ENCODE measurements at regions not wholly inside any gene's neighbourhood (a gene's known extent, or its start where the extent isn't known, plus 50 kb on each side); places are given as distances from the start of the nearest gene placed in this dataset.

DNA sequence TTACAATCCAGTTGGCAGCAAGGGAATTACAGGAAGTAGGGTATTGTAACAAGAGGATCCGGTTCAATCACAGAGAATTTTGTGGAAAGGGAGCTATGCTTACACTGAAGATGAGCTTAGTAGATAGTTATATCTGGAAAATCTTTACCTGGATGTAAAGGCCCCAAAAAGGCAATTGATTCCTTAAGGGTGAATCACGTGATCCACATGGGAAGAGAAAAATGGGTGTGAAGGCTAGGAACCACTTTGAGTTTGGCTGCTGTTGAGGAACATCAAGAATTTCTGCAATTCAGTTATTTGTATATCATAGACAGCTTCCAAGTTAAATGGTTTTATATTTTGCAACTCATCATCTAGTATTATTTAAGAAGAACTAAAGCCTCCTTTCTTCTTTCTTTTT, 194.0 kb upstream of the ARHGAP24 start:
- H3K27me3 Mint-ChIP-seq, result no peaks in the 10 kb centered on the region
- POLR2A ChIA-PET, result no interaction called here
- Histone ChIP-seq H3K27ac (ENCODE audit: low read length) (no peak overlapping the region), H3K4me1 (ENCODE audit: control insufficient read depth in 1 of 2, extremely low read depth in 1 of 2, insufficient read depth in 2 of 2, low read length in 2 of 2) (no peaks in the 10 kb centered on the region), H3K4me3 (ENCODE audit: control insufficient read depth in 1 of 2, extremely low read depth in 1 of 2, low read length in 1 of 2) (no peak overlapping the region), H3K9me3 (no peaks in the 10 kb centered on the region), H3K36me3 (ENCODE audit: control insufficient read depth in 2 of 2, extremely low read depth in 1 of 2, insufficient read depth in 1 of 2, low read length in 1 of 2) (no peaks in the 10 kb centered on the region), H3K27me3 (replicated peaks in 1 of 2; ENCODE audit: control insufficient read depth in 2 of 2, extremely low read depth in 1 of 2, insufficient read depth in 2 of 2, low read length in 1 of 2) (no peaks in the 10 kb centered on the region)
- H3K27ac Mint-ChIP-seq, result no peak overlapping the region
- CTCF ChIA-PET, result no interaction called here
- no peak for ATAC-seq (replicated peaks in 1 of 4)
- no peaks in the 10 kb centered on the region for H3K36me3 Mint-ChIP-seq
- H3K4me1 Mint-ChIP-seq, result no peaks in the 10 kb centered on the region
- WGBS (ENCODE audit: insufficient coverage), result 50% methylated on average over 1 of the region's 2 CpGs
- peaks cover 0 to 2% (median 0%) of the 10 kb centered on the region in 3 donors for H3K9me3 Mint-ChIP-seq
- no peak for DNase-seq
- no peak overlapping the region for H3K4me3 Mint-ChIP-seq

DNA sequence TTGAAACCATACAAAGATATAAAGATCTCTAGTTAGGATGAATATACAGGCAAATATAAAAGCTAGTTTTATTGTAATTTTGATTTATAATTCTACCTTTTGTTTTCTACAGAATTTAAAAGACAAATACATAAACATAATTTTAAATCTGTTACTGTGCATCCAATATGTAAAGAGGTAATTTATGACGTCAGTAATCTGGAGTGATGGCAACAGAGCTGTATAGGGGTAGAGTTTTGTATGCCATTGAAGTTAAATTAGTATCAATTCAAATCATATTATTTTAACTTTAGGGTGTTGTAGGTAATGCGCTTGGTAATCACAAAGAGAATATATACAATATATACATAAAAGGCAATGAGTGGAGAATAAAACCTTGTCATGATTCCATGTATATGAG, 183.7 kb upstream of the ARHGAP24 start:
- H3K36me3 Mint-ChIP-seq, result no peaks in the 10 kb centered on the region
- no peaks in the 10 kb centered on the region for H3K27me3 Mint-ChIP-seq
- H3K27ac ChIP-seq (ENCODE audit: low read length), result no peak overlapping the region
- POLR2A ChIA-PET, result no interaction called here
- ATAC-seq (replicated peaks in 1 of 4) (no peak), DNase-seq (no peak)
- H3K4me1 Mint-ChIP-seq, result no peaks in the 10 kb centered on the region
- H3K9me3 Mint-ChIP-seq, result peaks cover 9 to 19% (median 18%) of the 10 kb centered on the region in 3 donors
- no peak overlapping the region for H3K4me3 Mint-ChIP-seq
- WGBS (ENCODE audit: insufficient coverage), result no CpG with 5 or more reads among the region's 2 CpGs
- CTCF ChIA-PET, result no interaction called here
- no peak overlapping the region for H3K4me3 ChIP-seq (ENCODE audit: control insufficient read depth in 1 of 2, extremely low read depth in 1 of 2, low read length in 1 of 2)
- H3K27me3 ChIP-seq (replicated peaks in 1 of 2; ENCODE audit: control insufficient read depth in 2 of 2, extremely low read depth in 1 of 2, insufficient read depth in 2 of 2, low read length in 1 of 2), result no peaks in the 10 kb centered on the region
- no peak overlapping the region for H3K27ac Mint-ChIP-seq
- no peaks in the 10 kb centered on the region for H3K36me3 ChIP-seq (ENCODE audit: control insufficient read depth in 2 of 2, extremely low read depth in 1 of 2, insufficient read depth in 1 of 2, low read length in 1 of 2)
- H3K9me3 ChIP-seq, result no peaks in the 10 kb centered on the region
- no peaks in the 10 kb centered on the region for H3K4me1 ChIP-seq (ENCODE audit: control insufficient read depth in 1 of 2, extremely low read depth in 1 of 2, insufficient read depth in 2 of 2, low read length in 2 of 2)

DNA sequence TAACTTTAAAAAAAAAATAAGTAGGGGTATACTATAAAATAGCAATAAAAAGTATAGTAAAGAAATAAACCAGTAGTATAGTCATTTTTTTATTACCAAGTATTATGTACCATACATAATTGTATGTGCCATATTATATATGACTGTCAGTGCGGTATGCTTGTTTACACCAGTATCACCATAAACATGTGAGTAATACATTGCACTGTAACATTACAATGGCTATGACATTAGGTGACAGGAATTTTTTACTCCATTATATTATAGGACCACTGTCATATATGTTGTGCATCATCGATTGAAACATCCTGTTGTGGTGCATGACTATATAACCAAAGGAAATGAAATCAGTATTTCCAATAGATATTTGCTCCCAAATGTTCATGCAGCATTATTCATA, 176.9 kb upstream of the ARHGAP24 start:
- ChIA-PET CTCF (no interaction called here), POLR2A (no interaction called here)
- H3K36me3 ChIP-seq (ENCODE audit: control insufficient read depth in 2 of 2, extremely low read depth in 1 of 2, insufficient read depth in 1 of 2, low read length in 1 of 2), result no peaks in the 10 kb centered on the region
- no peak overlapping the region for H3K4me3 Mint-ChIP-seq
- no peaks in the 10 kb centered on the region for H3K4me1 Mint-ChIP-seq
- H3K9me3 ChIP-seq, result no peaks in the 10 kb centered on the region
- no peaks in the 10 kb centered on the region for H3K4me1 ChIP-seq (ENCODE audit: control insufficient read depth in 1 of 2, extremely low read depth in 1 of 2, insufficient read depth in 2 of 2, low read length in 2 of 2)
- H3K9me3 Mint-ChIP-seq, result peaks cover under 1 to 9% (median 4%) of the 10 kb centered on the region in 3 donors
- H3K36me3 Mint-ChIP-seq, result no peaks in the 10 kb centered on the region
- no CpG with 5 or more reads among the region's 2 CpGs for WGBS (ENCODE audit: insufficient coverage)
- ATAC-seq (replicated peaks in 1 of 4) (no peak), DNase-seq (no peak)
- H3K27ac Mint-ChIP-seq, result no peak overlapping the region
- H3K27ac ChIP-seq (ENCODE audit: low read length), result no peak overlapping the region
- H3K27me3 Mint-ChIP-seq, result no peaks in the 10 kb centered on the region
- H3K27me3 ChIP-seq (replicated peaks in 1 of 2; ENCODE audit: control insufficient read depth in 2 of 2, extremely low read depth in 1 of 2, insufficient read depth in 2 of 2, low read length in 1 of 2), result no peaks in the 10 kb centered on the region
- no peak overlapping the region for H3K4me3 ChIP-seq (ENCODE audit: control insufficient read depth in 1 of 2, extremely low read depth in 1 of 2, low read length in 1 of 2)

DNA sequence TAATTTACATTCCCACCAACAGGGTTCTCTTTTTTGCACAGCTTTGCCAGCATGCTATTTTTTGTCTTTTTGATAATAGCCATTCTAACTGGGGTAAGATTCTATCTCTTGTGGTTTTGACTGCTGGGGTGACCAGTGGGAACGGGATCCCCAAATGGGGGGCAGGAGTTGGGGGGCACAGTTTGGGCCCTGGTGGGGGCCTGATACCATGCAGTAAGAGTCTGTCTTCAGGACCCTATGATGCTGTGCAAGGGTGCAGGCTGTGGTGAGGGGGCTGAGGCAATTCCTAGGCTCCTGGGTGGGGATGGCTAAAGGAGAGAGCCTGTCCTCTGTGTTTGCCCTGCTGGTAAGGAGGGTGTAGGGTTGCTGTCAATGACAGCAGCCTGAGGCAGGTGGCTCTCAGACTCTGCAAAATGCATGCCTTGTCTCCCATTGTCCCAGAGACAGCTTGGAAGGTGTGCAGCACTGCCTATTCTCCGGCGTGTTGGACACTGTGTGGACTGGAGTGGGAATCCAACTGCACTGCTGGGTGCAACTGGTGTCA, 172.7 kb upstream of the ARHGAP24 start:
- no peaks in the 10 kb centered on the region for H3K36me3 ChIP-seq (ENCODE audit: control insufficient read depth in 2 of 2, extremely low read depth in 1 of 2, insufficient read depth in 1 of 2, low read length in 1 of 2)
- no peaks in the 10 kb centered on the region for H3K4me1 Mint-ChIP-seq
- ChIA-PET POLR2A (no interaction called here), CTCF (no interaction called here)
- no peak overlapping the region for H3K4me3 Mint-ChIP-seq
- no peak overlapping the region for H3K4me3 ChIP-seq (ENCODE audit: control insufficient read depth in 1 of 2, extremely low read depth in 1 of 2, low read length in 1 of 2)
- WGBS (ENCODE audit: insufficient coverage), result 83% methylated on average over 3 of the region's 3 CpGs
- H3K27ac ChIP-seq (ENCODE audit: low read length), result no peak overlapping the region
- DNase-seq, result no peak
- H3K27me3 ChIP-seq (replicated peaks in 1 of 2; ENCODE audit: control insufficient read depth in 2 of 2, extremely low read depth in 1 of 2, insufficient read depth in 2 of 2, low read length in 1 of 2), result no peaks in the 10 kb centered on the region
- H3K9me3 ChIP-seq, result no peaks in the 10 kb centered on the region
- no peaks in the 10 kb centered on the region for H3K9me3 Mint-ChIP-seq
- H3K4me1 ChIP-seq (ENCODE audit: control insufficient read depth in 1 of 2, extremely low read depth in 1 of 2, insufficient read depth in 2 of 2, low read length in 2 of 2), result no peaks in the 10 kb centered on the region
- H3K27me3 Mint-ChIP-seq, result no peaks in the 10 kb centered on the region
- ATAC-seq (replicated peaks in 1 of 4), result no peak
- H3K36me3 Mint-ChIP-seq, result no peaks in the 10 kb centered on the region
- no peak overlapping the region for H3K27ac Mint-ChIP-seq

DNA sequence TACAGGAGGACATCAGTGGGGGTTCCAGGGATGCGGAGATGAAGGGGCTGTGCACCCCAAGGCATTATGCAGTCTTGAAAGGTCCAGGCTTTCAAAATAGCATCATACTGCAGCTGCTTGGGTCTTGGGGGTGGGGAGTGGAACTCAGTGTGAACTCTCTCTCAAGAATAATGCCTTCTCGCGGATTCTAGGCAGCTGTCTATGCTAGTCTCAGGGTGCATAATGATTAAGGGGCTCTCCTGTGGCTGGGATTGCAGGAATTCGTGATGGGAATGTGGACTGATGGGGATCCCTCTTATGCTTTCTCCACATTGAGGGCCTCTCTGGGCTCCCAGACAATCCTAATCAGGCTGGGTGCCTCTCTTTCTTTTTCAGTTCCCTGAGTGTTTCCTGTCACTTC, 172.2 kb upstream of the ARHGAP24 start:
- Histone ChIP-seq H3K4me1 (ENCODE audit: control insufficient read depth in 1 of 2, extremely low read depth in 1 of 2, insufficient read depth in 2 of 2, low read length in 2 of 2) (no peaks in the 10 kb centered on the region), H3K27ac (ENCODE audit: low read length) (no peak overlapping the region), H3K4me3 (ENCODE audit: control insufficient read depth in 1 of 2, extremely low read depth in 1 of 2, low read length in 1 of 2) (no peak overlapping the region), H3K9me3 (no peaks in the 10 kb centered on the region), H3K36me3 (ENCODE audit: control insufficient read depth in 2 of 2, extremely low read depth in 1 of 2, insufficient read depth in 1 of 2, low read length in 1 of 2) (no peaks in the 10 kb centered on the region), H3K27me3 (replicated peaks in 1 of 2; ENCODE audit: control insufficient read depth in 2 of 2, extremely low read depth in 1 of 2, insufficient read depth in 2 of 2, low read length in 1 of 2) (no peaks in the 10 kb centered on the region)
- DNase-seq (no peak), ATAC-seq (replicated peaks in 1 of 4) (no peak)
- Mint-ChIP-seq H3K27me3 (no peaks in the 10 kb centered on the region), H3K9me3 (no peaks in the 10 kb centered on the region), H3K36me3 (no peaks in the 10 kb centered on the region), H3K4me3 (no peak overlapping the region), H3K4me1 (no peaks in the 10 kb centered on the region), H3K27ac (no peak overlapping the region)
- WGBS (ENCODE audit: insufficient coverage), result 52% methylated on average over 2 of the region's 4 CpGs
- CTCF ChIA-PET, result no interaction called here
- POLR2A ChIA-PET, result no interaction called here

DNA sequence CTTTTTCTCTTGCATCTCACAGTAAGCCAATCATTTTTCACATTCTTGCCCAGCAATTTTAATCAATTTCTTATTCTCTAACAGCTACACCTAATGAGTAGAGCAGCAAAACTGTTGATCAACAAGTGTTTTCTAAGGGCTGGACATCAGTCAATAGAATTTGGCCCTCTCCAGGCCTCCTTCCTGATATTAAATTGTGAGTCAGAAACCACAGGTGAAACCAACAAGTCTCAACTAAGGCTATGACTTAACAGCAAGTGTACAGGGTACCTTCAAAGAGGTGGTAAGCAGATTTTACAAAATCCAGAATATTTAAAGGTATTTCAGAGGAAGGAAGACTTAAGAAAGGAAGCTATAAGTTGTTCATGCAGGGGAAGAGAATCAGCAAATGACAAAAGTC, 156.5 kb upstream of the ARHGAP24 start:
- no peaks in the 10 kb centered on the region for H3K4me1 Mint-ChIP-seq
- POLR2A ChIA-PET, result no interaction called here
- no peak for DNase-seq
- H3K27ac Mint-ChIP-seq, result no peak overlapping the region
- H3K27me3 ChIP-seq (replicated peaks in 1 of 2; ENCODE audit: control insufficient read depth in 2 of 2, extremely low read depth in 1 of 2, insufficient read depth in 2 of 2, low read length in 1 of 2), result no peaks in the 10 kb centered on the region
- no peaks in the 10 kb centered on the region for H3K4me1 ChIP-seq (ENCODE audit: control insufficient read depth in 1 of 2, extremely low read depth in 1 of 2, insufficient read depth in 2 of 2, low read length in 2 of 2)
- H3K36me3 ChIP-seq (ENCODE audit: control insufficient read depth in 2 of 2, extremely low read depth in 1 of 2, insufficient read depth in 1 of 2, low read length in 1 of 2), result no peaks in the 10 kb centered on the region
- H3K27me3 Mint-ChIP-seq, result no peaks in the 10 kb centered on the region
- H3K9me3 Mint-ChIP-seq, result peaks cover 5 to 16% (median 10%) of the 10 kb centered on the region in 3 donors
- CTCF ChIA-PET, result no interaction called here
- ATAC-seq (replicated peaks in 1 of 4), result no peak
- H3K4me3 Mint-ChIP-seq, result no peak overlapping the region
- H3K36me3 Mint-ChIP-seq, result no peaks in the 10 kb centered on the region
- no peak overlapping the region for H3K27ac ChIP-seq (ENCODE audit: low read length)
- H3K9me3 ChIP-seq, result no peaks in the 10 kb centered on the region
- no peak overlapping the region for H3K4me3 ChIP-seq (ENCODE audit: control insufficient read depth in 1 of 2, extremely low read depth in 1 of 2, low read length in 1 of 2)

DNA sequence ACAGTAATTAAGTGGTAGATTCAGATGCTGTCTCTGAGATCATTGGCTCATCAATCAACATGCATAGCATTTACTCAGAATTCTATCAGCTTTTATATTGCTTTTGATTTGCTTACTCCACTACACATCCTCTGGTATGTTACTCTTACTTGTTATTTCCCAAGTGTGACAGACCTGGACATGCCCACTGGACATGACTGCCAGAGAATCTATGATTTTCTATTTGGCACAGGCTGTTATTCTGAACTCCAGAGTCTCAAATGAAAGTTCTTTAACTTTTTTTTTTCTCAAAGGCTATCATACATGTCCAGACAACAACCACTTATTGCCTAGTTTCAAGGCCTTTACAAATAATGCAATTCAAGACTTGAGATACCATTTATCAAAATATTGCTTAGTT, 116.1 kb upstream of the ARHGAP24 start:
- H3K27me3 Mint-ChIP-seq, result no peaks in the 10 kb centered on the region
- no peak for ATAC-seq (replicated peaks in 1 of 4)
- no peaks in the 10 kb centered on the region for H3K27me3 ChIP-seq (replicated peaks in 1 of 2; ENCODE audit: control insufficient read depth in 2 of 2, extremely low read depth in 1 of 2, insufficient read depth in 2 of 2, low read length in 1 of 2)
- H3K27ac ChIP-seq (ENCODE audit: low read length), result no peak overlapping the region
- peaks cover 0 to 23% (median 16%) of the 10 kb centered on the region in 3 donors for H3K9me3 Mint-ChIP-seq
- no peak for DNase-seq
- no peaks in the 10 kb centered on the region for H3K36me3 ChIP-seq (ENCODE audit: control insufficient read depth in 2 of 2, extremely low read depth in 1 of 2, insufficient read depth in 1 of 2, low read length in 1 of 2)
- H3K4me3 Mint-ChIP-seq, result no peak overlapping the region
- H3K36me3 Mint-ChIP-seq, result no peaks in the 10 kb centered on the region
- H3K4me1 Mint-ChIP-seq, result no peaks in the 10 kb centered on the region
- ChIA-PET CTCF (no interaction called here), POLR2A (no interaction called here)
- H3K4me1 ChIP-seq (ENCODE audit: control insufficient read depth in 1 of 2, extremely low read depth in 1 of 2, insufficient read depth in 2 of 2, low read length in 2 of 2), result no peaks in the 10 kb centered on the region
- no peak overlapping the region for H3K4me3 ChIP-seq (ENCODE audit: control insufficient read depth in 1 of 2, extremely low read depth in 1 of 2, low read length in 1 of 2)
- H3K27ac Mint-ChIP-seq, result no peak overlapping the region
- no peaks in the 10 kb centered on the region for H3K9me3 ChIP-seq
